ENCODE measurements at regions not wholly inside any gene's neighbourhood (a gene's known extent, or its start where the extent isn't known, plus 50 kb on each side); places are given as distances from the start of the nearest gene placed in this dataset.

DNA sequence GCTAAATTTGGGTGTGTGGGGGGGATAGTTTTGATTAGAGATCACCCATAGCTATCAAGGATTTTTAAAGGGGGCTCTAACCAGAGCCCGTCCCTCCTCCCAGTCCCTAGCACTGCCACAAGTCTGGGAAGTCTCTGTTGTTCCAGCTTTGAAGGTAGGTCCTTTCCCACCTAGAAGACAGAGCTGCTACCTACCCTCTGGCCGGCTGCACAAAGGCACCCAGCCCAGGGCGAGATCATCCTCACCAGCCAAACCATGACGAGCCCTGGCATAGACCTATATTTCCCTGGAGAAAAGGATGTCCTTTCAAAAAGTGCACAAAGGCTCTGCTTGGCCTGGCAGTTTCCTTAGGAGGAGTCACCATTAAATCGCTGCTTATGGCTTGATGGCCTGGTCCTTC, 147.8 kb downstream of the CYP26A1 start:
- H3K4me1 ChIP-seq: no peaks in the 10 kb centered on the region
- TF ChIP-seq, protein P1, sequence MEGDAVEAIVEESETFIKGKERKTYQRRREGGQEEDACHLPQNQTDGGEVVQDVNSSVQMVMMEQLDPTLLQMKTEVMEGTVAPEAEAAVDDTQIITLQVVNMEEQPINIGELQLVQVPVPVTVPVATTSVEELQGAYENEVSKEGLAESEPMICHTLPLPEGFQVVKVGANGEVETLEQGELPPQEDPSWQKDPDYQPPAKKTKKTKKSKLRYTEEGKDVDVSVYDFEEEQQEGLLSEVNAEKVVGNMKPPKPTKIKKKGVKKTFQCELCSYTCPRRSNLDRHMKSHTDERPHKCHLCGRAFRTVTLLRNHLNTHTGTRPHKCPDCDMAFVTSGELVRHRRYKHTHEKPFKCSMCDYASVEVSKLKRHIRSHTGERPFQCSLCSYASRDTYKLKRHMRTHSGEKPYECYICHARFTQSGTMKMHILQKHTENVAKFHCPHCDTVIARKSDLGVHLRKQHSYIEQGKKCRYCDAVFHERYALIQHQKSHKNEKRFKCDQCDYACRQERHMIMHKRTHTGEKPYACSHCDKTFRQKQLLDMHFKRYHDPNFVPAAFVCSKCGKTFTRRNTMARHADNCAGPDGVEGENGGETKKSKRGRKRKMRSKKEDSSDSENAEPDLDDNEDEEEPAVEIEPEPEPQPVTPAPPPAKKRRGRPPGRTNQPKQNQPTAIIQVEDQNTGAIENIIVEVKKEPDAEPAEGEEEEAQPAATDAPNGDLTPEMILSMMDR (IDR thresholded peaks at IDR 0.05): no peak
- TF ChIP-seq POLR2A (IDR thresholded peaks at IDR 0.05) (no peak), EP300 (IDR thresholded peaks at IDR 0.05) (no peak)
- no peaks in the 10 kb centered on the region for H3K27me3 ChIP-seq
- H3K9me3 ChIP-seq: no peaks in the 10 kb centered on the region
- 87 to 91% methylated on average over 4 to 5 of the region's 5 CpGs for WGBS, 2 donors
- no peak for DNase-seq (ENCODE audit: low spot score in 2 of 2)
- no peak overlapping the region for H3K4me3 ChIP-seq
- H3K27ac ChIP-seq: no peak overlapping the region
- H3K36me3 ChIP-seq: no peaks in the 10 kb centered on the region

DNA sequence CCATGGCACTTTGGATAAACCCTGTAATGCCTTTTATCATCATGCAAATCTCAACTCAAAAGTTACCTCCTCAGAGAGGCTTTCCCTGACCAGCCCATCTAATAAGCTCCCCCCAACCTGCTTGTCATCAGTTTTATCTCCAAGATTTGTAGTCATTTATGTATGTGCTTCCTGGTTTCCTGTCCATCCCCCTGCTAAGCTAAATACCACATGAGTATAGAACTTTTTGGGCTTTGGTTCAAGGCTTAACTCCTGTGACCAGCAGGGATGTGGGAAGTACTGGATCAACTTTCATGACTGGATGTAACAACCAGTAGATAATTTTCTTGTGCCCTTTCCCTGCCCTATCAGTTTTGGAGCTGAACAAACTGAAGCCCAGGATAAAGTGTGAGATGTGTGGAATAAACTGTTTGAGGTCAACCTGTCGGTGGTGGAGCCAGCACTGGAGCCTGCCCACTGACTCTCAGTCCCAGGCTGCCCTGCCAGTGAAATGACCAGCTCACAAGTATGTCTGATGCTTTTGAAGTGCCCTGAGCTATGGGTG, 148.6 kb downstream of the CYP26A1 start:
- 88 to 89% methylated on average over 1 of the region's 1 CpG for WGBS, 2 donors
- Histone ChIP-seq H3K27me3 (no peaks in the 10 kb centered on the region), H3K36me3 (no peaks in the 10 kb centered on the region), H3K4me3 (no peak overlapping the region), H3K9me3 (no peaks in the 10 kb centered on the region), H3K27ac (no peak overlapping the region), H3K4me1 (no peaks in the 10 kb centered on the region)
- no peak for TF ChIP-seq POLR2A (IDR thresholded peaks at IDR 0.05)
- TF ChIP-seq, protein P1 (IDR thresholded peaks at IDR 0.05): no peak
- TF ChIP-seq EP300 (IDR thresholded peaks at IDR 0.05): no peak
- DNase-seq (ENCODE audit: low spot score in 2 of 2): no peak

DNA sequence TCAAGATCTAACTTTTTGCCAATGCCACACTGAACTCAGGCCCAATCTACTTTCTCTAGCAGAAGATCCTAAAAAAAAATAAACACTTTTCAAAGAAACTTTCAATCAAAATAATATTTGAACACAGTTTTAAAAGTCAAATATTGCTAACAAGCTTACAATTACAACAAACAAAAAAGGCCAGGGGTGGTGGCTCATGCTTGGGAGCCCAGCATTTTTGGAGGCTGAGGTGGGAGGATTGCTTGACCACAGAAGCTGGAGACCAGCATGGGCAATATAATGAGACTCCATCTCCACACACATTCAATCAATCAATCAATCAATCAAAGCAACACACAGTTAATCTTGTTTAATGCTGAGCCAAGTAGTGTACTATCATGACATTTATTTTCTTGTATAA, 149.2 kb downstream of the CYP26A1 start:
- Histone ChIP-seq H3K27me3 (no peaks in the 10 kb centered on the region), H3K36me3 (no peaks in the 10 kb centered on the region), H3K9me3 (no peaks in the 10 kb centered on the region), H3K4me1 (no peaks in the 10 kb centered on the region), H3K4me3 (no peak overlapping the region), H3K27ac (no peak overlapping the region)
- TF ChIP-seq POLR2A (IDR thresholded peaks at IDR 0.05): no peak
- TF ChIP-seq, protein P1 (IDR thresholded peaks at IDR 0.05): no peak
- TF ChIP-seq EP300 (IDR thresholded peaks at IDR 0.05): no peak
- DNase-seq (ENCODE audit: low spot score in 2 of 2): no peak

DNA sequence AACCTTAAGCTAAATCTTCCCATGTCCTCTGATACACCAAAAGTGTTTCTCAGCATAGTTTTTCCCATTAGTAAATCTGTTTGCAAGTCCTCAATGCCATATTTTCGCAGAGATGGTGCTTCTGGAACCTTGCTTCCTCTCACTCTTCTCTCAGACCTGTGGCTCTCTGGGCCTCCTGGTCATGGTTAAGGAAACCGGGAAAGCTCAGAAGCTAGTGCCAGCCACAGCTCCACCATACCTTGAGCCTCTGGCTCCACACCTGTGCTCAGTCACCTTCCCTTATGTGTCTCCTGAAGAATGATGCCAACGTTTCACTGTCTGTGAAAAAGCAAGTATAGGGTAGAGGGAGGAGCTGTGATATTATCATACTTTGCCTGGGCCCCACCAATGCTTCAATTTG, 149.6 kb downstream of the CYP26A1 start:
- H3K4me3 ChIP-seq: no peak overlapping the region
- no peak overlapping the region for H3K27ac ChIP-seq
- DNase-seq (ENCODE audit: low spot score in 2 of 2): no peak
- no peaks in the 10 kb centered on the region for H3K27me3 ChIP-seq
- no peaks in the 10 kb centered on the region for H3K36me3 ChIP-seq
- H3K4me1 ChIP-seq: no peaks in the 10 kb centered on the region
- no peaks in the 10 kb centered on the region for H3K9me3 ChIP-seq
- 92 to 96% methylated on average over 3 of the region's 3 CpGs for WGBS, 2 donors
- TF ChIP-seq, protein P1 (IDR thresholded peaks at IDR 0.05): no peak
- no peak for TF ChIP-seq POLR2A (IDR thresholded peaks at IDR 0.05)
- TF ChIP-seq EP300 (IDR thresholded peaks at IDR 0.05): no peak

DNA sequence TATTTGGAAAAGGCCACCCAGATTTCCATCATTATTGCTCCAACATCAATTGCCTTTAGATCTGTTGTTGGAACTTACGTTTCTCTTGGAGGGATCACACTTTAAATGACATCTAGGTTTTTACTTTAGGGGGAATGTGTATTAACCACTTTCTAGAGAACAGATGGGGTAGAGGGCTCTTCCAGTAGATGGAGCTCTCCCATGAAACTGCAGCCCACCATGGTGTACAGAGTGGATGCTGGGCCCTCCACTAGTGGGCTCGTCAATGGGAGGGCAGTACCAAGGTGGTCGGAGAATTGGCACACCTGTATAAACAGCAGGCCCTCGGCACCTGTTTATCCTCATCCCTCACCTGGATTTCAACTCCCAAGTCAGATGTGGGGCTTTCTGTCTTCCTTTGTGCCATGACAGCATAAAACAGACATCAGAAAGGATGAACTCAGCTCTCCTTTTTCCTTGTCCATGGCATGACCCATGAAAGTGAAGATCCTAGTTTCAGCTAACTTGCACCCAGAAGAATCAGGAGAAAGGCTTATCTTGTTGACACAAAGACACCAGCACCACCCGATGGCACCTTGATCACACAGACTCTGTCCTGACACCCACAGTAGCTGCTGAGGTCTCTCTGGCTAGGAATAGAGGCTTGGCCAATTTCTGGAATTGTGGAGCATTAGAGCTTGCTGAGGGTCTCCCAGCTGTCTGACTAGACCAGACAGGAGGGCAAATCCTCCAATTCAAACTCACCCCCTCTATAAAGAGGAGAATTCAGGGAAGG, 150.5 kb downstream of the CYP26A1 start:
- Histone ChIP-seq H3K36me3 (no peaks in the 10 kb centered on the region), H3K27me3 (no peaks in the 10 kb centered on the region), H3K27ac (no peak overlapping the region), H3K9me3 (no peaks in the 10 kb centered on the region), H3K4me1 (no peaks in the 10 kb centered on the region), H3K4me3 (no peak overlapping the region)
- DNase-seq (ENCODE audit: low spot score in 2 of 2): no peak
- TF ChIP-seq POLR2A (IDR thresholded peaks at IDR 0.05) (no peak), EP300 (IDR thresholded peaks at IDR 0.05) (no peak)
- TF ChIP-seq, protein P1 (IDR thresholded peaks at IDR 0.05): no peak
- WGBS, 2 donors: 89 to 91% methylated on average over 5 of the region's 5 CpGs

All from tibial nerve (tissue), 4 donors.